GM12865 (cell line): ENCODE measurements at regions not wholly inside any gene's neighbourhood (a gene's known extent, or its start where the extent isn't known, plus 50 kb on each side); places are given as distances from the start of the nearest gene placed in this dataset.

Experiments
- DNase-seq: peaks from one replicate; pipeline ENCODE4 v3.0.0; 2010; ENCODE audit warnings: low read depth
- H3K4me3 ChIP-seq: 2 replicates; pipeline ENCODE4 v1.5.1; 2011; ENCODE audit warnings: mild to moderate bottlenecking, low read depth, low read length, control low read depth
- CTCF ChIP-seq: IDR thresholded peaks from 2 replicates; pipeline ENCODE4 v1.5.1; 2011; ENCODE audit warnings: low read length, control low read depth, low read depth, inconsistent platforms; ENCODE audit not compliant: insufficient read depth; ENCODE audit errors: missing control alignments

- no peak for TF ChIP-seq CTCF
- H3K4me3 ChIP-seq, result no peak overlapping the region
- no peak for DNase-seq
These were observed 62.5 kb upstream of the FGF3 start for GRCh38 chr11:69881467-69882269.

GRCh38 chr11:69882270-69882608 is 63.0 kb upstream of the FGF3 start:
- no peak for TF ChIP-seq CTCF

GRCh38 chr11:69883292-69884255 is 64.4 kb upstream of the FGF3 start:
- no peak for DNase-seq
- TF ChIP-seq CTCF, result no peak
- no peak overlapping the region for H3K4me3 ChIP-seq

More at GRCh38 chr11:69882270-69882608, 63.0 kb upstream of the FGF3 start:
- no peak overlapping the region for H3K4me3 ChIP-seq
- DNase-seq, result no peak

GRCh38 chr11:69884286-69884685 is 65.1 kb upstream of the FGF3 start:
- TF ChIP-seq CTCF, result no peak
- DNase-seq, result no peak
- H3K4me3 ChIP-seq, result no peak overlapping the region

GRCh38 chr11:69884751-69885150 is 65.5 kb upstream of the FGF3 start:
- no peak for DNase-seq
- H3K4me3 ChIP-seq, result no peak overlapping the region
- TF ChIP-seq CTCF, result no peak

- no peak for DNase-seq
- no peak overlapping the region for H3K4me3 ChIP-seq
- no peak for TF ChIP-seq CTCF
These were observed 68.1 kb upstream of the FGF3 start for GRCh38 chr11:69887330-69887729.
